HG03025 (cell line): ENCODE measurements at regions not wholly inside any gene's neighbourhood (a gene's known extent, or its start where the extent isn't known, plus 50 kb on each side); places are given as distances from the start of the nearest gene placed in this dataset.
"Not testable (repeated sequence)": the region's sequence is repeated elsewhere in the genome, so short reads cannot be mapped to it uniquely, and the experiment has no call there.

ENCODE experiments used
- ATAC-seq: cut with Tn5 transposase; IDR thresholded peaks from one replicate; pipeline ENCODE4 v1.9.1; 2021; ENCODE audit warnings: mild to moderate bottlenecking, moderate library complexity; ENCODE audit not compliant: unreplicated experiment, low FRiP score

DNA sequence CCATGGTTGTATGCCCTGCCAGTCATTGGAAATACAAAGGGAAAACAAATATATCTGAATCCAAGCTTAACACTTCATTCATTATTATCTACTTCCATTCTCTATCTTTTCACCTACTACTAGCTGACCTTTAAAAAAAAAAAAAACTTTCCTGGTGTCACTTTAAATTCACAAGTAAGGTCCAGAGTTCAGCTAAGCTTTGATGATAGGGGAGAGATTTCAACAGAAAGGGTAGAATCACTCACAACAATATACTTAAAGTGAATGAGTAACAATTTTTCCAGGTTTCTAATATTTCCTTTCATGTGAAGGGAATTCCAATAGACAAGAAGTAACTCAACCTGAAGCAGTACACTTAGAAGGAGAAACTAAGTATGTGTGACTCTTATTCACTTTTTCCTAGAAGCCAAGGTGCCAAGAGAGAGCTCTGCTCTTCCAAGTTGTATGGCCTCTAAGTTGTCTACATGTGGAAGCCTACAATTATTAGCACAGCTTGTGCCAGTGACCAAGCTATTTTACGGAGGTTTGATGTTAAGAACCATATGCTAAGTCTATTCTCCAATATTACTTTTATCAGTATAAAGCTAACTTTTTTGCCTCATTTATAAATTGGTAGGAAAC, 371.7 kb downstream of the TENT5A start:
- no peak for ATAC-seq

- ATAC-seq: no peak
These were observed 375.7 kb downstream of the TENT5A start for GRCh38 chr6:81376745-81377144.

GRCh38 chr6:81373414-81373813, 379.1 kb downstream of the TENT5A start:
- ATAC-seq: no peak

GRCh38 chr6:81371930-81372329, 380.6 kb downstream of the TENT5A start:
- no peak for ATAC-seq

- ATAC-seq: no peak
These were observed 385.5 kb downstream of the TENT5A start for GRCh38 chr6:81366972-81367371.

DNA sequence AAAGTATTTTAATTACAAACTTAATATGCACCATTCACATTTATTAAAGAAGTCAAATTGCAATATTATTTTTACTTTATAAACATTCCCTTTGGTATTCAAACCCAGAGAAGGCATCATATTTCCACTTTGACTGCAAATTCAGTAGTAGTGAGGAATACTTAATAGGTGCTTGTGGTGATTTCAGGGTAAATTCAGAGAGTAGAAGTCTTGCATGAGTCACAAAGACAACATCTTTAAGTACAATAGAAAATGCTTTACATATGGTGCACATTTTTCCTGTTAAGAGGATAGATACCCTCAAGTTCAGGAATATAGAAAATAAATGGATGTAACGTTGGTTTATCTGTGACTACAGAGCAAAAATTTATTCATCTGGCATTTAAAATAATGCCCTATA, 390.2 kb downstream of the TENT5A start:
- no peak for ATAC-seq

GRCh38 chr6:81353262-81353661, 399.2 kb downstream of the TENT5A start:
- no peak for ATAC-seq

- not testable (repeated sequence) for ATAC-seq
These were observed 408.5 kb downstream of the TENT5A start for GRCh38 chr6:81344026-81344425.

DNA sequence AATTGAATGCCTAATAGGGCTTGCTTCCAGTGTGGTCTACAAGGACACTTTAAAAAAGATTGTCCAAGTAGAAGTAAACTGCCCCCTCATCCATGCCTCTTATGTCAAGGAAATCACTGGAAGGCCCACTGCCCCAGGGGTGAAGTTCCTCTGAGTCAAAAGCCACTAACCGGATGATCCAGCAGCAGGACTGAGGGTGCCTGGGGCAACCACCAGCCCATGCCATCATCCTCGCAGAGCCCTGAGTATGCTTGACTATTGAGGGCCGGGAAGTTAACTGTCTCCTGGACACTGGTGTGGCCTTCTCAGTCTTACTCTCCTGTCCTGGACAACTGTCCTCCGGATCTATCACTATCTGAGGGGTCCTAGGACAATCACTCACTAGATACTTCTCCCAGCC, 411.5 kb downstream of the TENT5A start:
- no peak for ATAC-seq

GRCh38 chr6:81331526-81331925, 421.0 kb downstream of the TENT5A start:
- ATAC-seq: no peak

DNA sequence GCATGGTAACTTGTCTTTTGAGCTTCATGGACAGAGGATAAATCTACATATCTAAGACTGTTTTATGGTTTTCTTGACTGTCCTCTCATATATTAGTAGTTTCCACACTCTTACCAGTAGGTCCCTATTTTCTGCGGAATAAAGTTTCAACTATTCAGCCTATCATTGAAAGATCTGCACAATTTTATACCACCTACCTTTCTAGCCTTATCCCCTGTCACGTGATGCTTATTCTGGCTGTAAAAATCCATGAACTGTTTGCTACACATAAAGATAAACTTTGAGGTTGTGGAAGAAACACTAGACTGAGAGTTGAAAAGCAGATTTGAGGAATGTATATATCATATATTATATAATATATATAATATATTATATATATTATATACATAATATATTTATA, 423.8 kb downstream of the TENT5A start:
- ATAC-seq: no peak

- ATAC-seq: no peak
These were observed 425.5 kb downstream of the TENT5A start for GRCh38 chr6:81326881-81327561.

GRCh38 chr6:81309811-81310210, 442.7 kb downstream of the TENT5A start:
- no peak for ATAC-seq

DNA sequence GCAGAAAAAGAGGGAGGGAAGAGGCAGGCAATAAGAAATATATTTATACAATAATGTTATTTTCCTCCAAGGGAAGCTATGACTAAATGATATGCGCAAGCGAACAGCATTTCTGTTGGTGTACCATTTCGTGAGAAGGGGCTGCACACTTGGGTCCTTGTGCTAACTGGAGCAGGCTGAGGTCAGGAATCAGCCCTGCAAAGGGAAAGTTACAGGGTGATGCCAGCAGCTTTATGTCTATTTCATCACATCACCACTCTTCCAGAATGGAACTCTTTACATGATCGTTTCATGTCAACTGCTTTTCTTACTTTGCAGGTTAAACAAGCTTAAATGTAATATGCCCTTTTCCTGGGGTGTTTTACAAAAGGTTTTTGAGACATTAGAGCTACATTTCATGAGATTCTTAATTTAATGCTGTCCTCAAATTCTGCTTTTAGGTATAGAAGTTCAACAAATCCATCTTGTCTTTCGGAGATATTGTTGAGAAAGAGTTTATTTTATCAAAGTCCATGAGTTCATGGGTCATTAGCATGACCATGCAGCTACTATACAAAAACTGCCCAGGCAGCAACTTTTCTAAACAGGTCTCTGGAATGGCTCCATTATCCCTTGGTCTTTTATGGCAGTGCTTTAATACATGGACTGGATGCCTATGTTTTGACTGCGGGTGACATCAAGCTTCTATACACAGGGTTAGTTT, 443.8 kb downstream of the TENT5A start:
- no peak for ATAC-seq

DNA sequence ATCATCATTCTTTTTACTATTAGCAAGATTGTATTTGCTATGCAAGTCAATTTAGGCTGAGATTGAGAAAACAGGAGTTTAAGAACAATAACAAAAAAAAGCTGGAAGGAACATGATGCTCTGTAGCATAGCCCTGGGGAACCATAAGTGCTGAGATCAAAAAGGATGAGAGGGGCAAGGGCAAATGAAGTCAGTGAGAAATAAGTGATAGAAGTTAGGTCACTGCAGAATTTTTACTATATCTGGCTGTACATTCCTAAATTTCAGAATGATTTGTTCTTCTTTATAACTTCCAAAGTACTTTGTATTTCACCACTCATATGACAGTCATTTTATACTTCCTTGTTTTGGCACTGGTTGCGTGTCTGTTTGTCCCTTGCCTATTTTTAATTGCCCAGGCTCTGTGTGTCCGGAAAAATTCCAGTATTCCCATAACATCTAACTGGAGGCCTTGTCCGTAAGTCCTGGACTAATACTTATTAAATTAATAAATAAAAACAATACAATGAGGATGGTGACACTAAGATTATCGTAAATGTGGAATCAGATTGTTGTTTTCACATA, 444.7 kb downstream of the TENT5A start:
- no peak for ATAC-seq

DNA sequence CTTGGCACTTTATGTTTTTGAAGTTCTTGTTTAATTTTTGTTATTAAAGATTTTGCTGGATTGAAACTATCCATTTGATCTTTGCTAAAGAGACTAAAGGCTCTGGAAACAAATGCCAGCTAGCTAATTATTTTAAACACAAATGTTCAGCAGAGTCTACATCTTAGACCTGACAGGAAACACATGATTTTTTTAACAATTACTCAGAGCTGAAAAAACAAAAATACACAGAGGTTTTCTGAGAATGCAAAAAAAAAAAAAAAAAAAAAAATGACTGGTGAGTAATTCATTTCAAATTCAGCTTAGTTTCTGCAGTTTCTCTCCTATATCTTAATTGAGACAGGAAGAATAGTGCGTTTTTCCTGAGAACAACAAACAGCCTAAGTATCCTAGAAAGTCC, 448.0 kb downstream of the TENT5A start:
- ATAC-seq: no peak

DNA sequence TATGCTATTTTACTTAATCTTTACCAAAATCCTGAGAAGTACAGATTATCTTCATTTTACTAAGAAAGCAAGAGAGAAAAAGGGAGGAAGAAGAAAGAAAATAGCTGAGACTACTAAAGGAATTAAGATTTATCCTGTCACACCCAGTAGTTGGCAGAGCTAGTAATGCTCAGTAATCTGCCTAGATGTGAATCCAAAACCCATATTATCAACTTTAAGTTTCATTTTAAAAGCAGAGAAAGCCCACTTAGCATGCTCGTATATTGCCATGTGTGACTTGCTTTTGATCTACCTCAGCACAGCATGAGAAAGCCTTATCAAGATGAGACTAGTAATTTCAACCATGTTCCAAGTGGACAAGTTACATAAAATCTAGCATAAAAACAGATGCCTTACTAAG, 451.5 kb downstream of the TENT5A start:
- no peak for ATAC-seq

DNA sequence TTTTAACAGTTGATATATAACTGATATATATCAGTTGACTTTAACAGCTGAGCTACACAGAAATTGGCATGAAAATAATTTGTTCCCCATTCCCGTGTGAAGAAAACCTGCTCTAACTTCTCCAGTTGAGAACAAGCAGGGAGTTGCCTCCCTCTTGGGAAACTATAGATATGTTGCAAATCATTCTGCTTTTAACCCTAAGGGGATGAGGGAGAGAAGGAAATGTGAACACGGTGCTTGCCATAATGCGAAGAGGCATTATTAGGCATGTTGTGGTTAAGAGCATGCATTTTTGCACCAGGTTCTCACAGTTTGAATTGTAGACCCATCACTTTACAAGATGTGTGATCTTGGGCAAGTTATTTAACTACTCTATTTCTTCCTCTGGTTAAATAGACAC, 453.7 kb downstream of the TENT5A start:
- no peak for ATAC-seq

DNA sequence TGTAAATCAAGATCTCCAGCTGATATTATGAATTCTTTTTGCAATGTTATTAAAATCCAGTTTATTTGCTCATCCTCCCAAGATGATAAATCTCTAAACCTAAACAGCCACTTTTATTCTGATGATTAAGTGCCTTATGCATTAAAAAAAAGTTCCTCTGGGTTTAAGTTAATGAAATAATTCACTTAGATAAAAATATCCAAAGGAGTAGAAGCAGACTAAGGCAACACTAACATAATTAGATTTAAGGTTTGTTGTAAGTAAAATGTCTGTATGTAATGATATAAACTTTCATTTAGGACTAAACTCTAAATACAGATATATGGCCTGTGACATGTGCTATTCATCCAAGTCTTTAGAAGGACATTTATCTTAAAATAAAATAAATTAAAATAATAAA, 457.2 kb downstream of the TENT5A start:
- no peak for ATAC-seq

GRCh38 chr6:81293896-81294295, 458.6 kb downstream of the TENT5A start:
- no peak for ATAC-seq

GRCh38 chr6:81289229-81289628, 463.3 kb downstream of the TENT5A start:
- ATAC-seq: no peak

DNA sequence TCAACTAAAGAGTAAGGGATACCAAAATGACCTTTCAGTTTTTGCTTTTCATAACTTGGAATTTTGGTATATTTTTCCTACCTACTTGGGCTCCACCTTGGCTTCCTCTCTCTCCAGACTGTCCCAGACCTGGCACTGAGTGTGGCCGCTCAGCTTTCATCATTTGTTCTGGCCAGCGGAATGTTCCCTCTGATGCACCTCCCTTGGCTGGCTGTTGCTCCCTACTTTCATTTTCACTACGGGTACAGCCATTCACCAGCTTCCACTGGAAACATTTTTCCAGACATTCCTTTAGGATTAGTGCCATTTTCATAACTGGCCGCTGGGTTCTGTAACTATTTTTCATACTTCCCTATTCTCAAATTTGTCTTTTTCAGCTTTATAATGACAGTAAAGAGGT, 487.4 kb downstream of the TENT5A start:
- no peak for ATAC-seq
